H1 (cell line): ENCODE measurements at regions not wholly inside any gene's neighbourhood (a gene's known extent, or its start where the extent isn't known, plus 50 kb on each side); places are given as distances from the start of the nearest gene placed in this dataset.

Experiments
- CTCF ChIA-PET: fragments of 300-600 bp; sonication (Branson Sonifier 250); formaldehyde crosslinking; loops from one replicate; lab custom pipeline; 2021; ENCODE audit not compliant: partially characterized antibody; lab: Charles Lee
- POLR2A ChIA-PET: fragments of 300-600 bp; sonication (Branson Sonifier 250); formaldehyde crosslinking; loops from one replicate; lab custom pipeline; 2021; ENCODE audit warnings: inconsistent platforms; ENCODE audit not compliant: partially characterized antibody; lab: Charles Lee
- DNase-seq, 2 experiments: peaks; one replicate each; pipeline versions ENCODE4 v3.0.0 to v3.0.0-alpha.2; 2010 to 2022; ENCODE audit warnings: low spot score in 2 of 2, low read depth in 1 of 2, mixed read lengths in 1 of 2
- FAIRE-seq: peaks from 2 replicates; lab custom pipeline; 2011; peaks lifted over from hg19 to GRCh38; lab: Jason Lieb, UNC
- H2AFZ ChIP-seq: 2 replicates; pipeline ENCODE4 v1.8.1; 2012; ENCODE audit warnings: low read length, inconsistent platforms
- H2AK5ac ChIP-seq: 2 replicates; pipeline ENCODE4 v1.6.1; 2013; ENCODE audit warnings: low read depth, low read length
- H2BK120ac ChIP-seq: replicated peaks from 2 replicates; pipeline ENCODE3; 2013; ENCODE audit warnings: low read depth, low read length, inconsistent platforms
- H2BK12ac ChIP-seq: 2 replicates; pipeline ENCODE4 v1.6.1; 2013; ENCODE audit warnings: low read depth, low read length
- H2BK15ac ChIP-seq: 2 replicates; pipeline ENCODE4 v1.6.1; 2013; ENCODE audit warnings: low read length
- H2BK20ac ChIP-seq: 2 replicates; pipeline ENCODE4 v1.6.1; 2013; ENCODE audit warnings: low read length
- H2BK5ac ChIP-seq: 2 replicates; pipeline ENCODE4 v1.6.1; 2013; ENCODE audit warnings: low read depth, low read length
- H3K14ac ChIP-seq: 2 replicates; pipeline ENCODE4 v1.6.1; 2013; ENCODE audit warnings: inconsistent platforms; ENCODE audit not compliant: insufficient read length
- H3K18ac ChIP-seq: 2 replicates; pipeline ENCODE4 v1.6.1; 2013; ENCODE audit warnings: low read length; ENCODE audit errors: extremely low read depth
- H3K23ac ChIP-seq: 2 replicates; pipeline ENCODE4 v1.6.1; 2013; ENCODE audit warnings: inconsistent platforms; ENCODE audit not compliant: insufficient read length
- H3K23me2 ChIP-seq: 2 replicates; pipeline ENCODE4 v1.6.1; 2013; ENCODE audit warnings: low read depth, low read length
- H3K27ac ChIP-seq: 2 replicates; pipeline ENCODE4 v1.6.1; 2011; ENCODE audit warnings: low read depth, low read length, inconsistent platforms
- H3K27me3 ChIP-seq, 4 experiments: replicated peaks in 1 of 4; 1 replicate in 1 of 4; 2 replicates in 3 of 4; pipeline versions ENCODE4 v1.6.1 to v1.8.1; 2011 to 2013; ENCODE audit warnings: low read length in 3 of 4, mild to moderate bottlenecking in 3 of 4, inconsistent platforms in 2 of 4, mixed read lengths in 2 of 4, moderate library complexity in 1 of 4; ENCODE audit not compliant: control insufficient read depth in 3 of 4, insufficient read depth in 3 of 4; ENCODE audit errors: extremely low read depth in 1 of 4
- H3K36me3 ChIP-seq, 4 experiments: 2 replicates each; pipeline versions ENCODE4 v1.6.1 to v1.8.1; 2011 to 2013; ENCODE audit warnings: mild to moderate bottlenecking in 4 of 4, low read length in 3 of 4, moderate library complexity in 2 of 4, control low read depth in 1 of 4, inconsistent platforms in 1 of 4; ENCODE audit not compliant: insufficient read depth in 4 of 4, control insufficient read depth in 2 of 4
- H3K4ac ChIP-seq: replicated peaks from 2 replicates; pipeline ENCODE3; 2013; ENCODE audit warnings: low read length, low read depth, mixed read lengths, inconsistent platforms; ENCODE audit not compliant: insufficient read length
- H3K4me1 ChIP-seq, 4 experiments: replicated peaks in 1 of 4; 1 replicate in 1 of 4; 2 replicates in 3 of 4; pipeline versions ENCODE4 v1.6.1 to v1.8.1; 2011 to 2013; ENCODE audit warnings: low read length in 3 of 4, inconsistent platforms in 2 of 4, mixed read lengths in 1 of 4; ENCODE audit not compliant: insufficient read depth in 4 of 4, control insufficient read depth in 3 of 4
- H3K4me2 ChIP-seq, 2 experiments: 2 replicates each; pipeline versions ENCODE4 v1.6.1 to v1.8.1; 2011 to 2013; ENCODE audit warnings: low read depth in 2 of 2, low read length in 2 of 2, control low read depth in 1 of 2, inconsistent platforms in 1 of 2, mild to moderate bottlenecking in 1 of 2; ENCODE audit not compliant: insufficient read depth in 1 of 2
- H3K4me3 ChIP-seq, 4 experiments: fragments of 200-600, 300-600 bp in 1 of 4; sonication (generic), shearing (Covaris generic), sonication (Bioruptor Twin) in 1 of 4; 2 replicates each; pipeline versions ENCODE4 v1.5.1 to v1.8.1; 2011 to 2016; ENCODE audit warnings: low read length in 4 of 4, low read depth in 3 of 4, control low read depth in 2 of 4, inconsistent platforms in 2 of 4, mild to moderate bottlenecking in 2 of 4, mixed read lengths in 1 of 4, moderate library complexity in 1 of 4; ENCODE audit not compliant: insufficient read depth in 2 of 4; ENCODE audit errors: extremely low read depth in 1 of 4
- H3K56ac ChIP-seq: replicated peaks from 2 replicates; pipeline ENCODE3; 2013; ENCODE audit warnings: low read depth, mild to moderate bottlenecking, mixed read lengths, low read length, inconsistent platforms; ENCODE audit not compliant: insufficient read length
- H3K79me1 ChIP-seq: 2 replicates; pipeline ENCODE4 v1.6.1; 2013; ENCODE audit warnings: low read depth, low read length, control low read depth
- H3K79me2 ChIP-seq, 2 experiments: 2 replicates each; pipeline versions ENCODE4 v1.6.1 to v1.8.1; 2012 to 2013; ENCODE audit warnings: low read length in 2 of 2, mild to moderate bottlenecking in 2 of 2, inconsistent platforms in 1 of 2; ENCODE audit not compliant: insufficient read depth in 2 of 2, control insufficient read depth in 1 of 2
- H3K9ac ChIP-seq, 4 experiments: replicated peaks in 1 of 4; 1 replicate in 1 of 4; 2 replicates in 3 of 4; pipeline versions ENCODE4 v1.6.1 to v1.8.1; 2011 to 2013; ENCODE audit warnings: low read depth in 3 of 4, low read length in 3 of 4, control low read depth in 2 of 4, mild to moderate bottlenecking in 2 of 4, moderate library complexity in 2 of 4, inconsistent platforms in 1 of 4; ENCODE audit errors: extremely low read depth in 1 of 4
- H3K9me3 ChIP-seq, 2 experiments: 2 replicates each; pipeline versions ENCODE4 v1.6.1 to v1.8.1; 2012 to 2013; ENCODE audit warnings: mild to moderate bottlenecking in 2 of 2, moderate library complexity in 2 of 2, control low read depth in 1 of 2, inconsistent platforms in 1 of 2, low read depth in 1 of 2, low read length in 1 of 2, mixed read lengths in 1 of 2; ENCODE audit not compliant: insufficient read depth in 2 of 2
- H4K20me1 ChIP-seq, 2 experiments: replicated peaks in 1 of 2; 2 replicates each; pipeline versions ENCODE3 to v1.8.1; 2011 to 2013; ENCODE audit warnings: inconsistent platforms in 2 of 2, low read length in 2 of 2, mild to moderate bottlenecking in 1 of 2; ENCODE audit not compliant: insufficient read depth in 2 of 2, control insufficient read depth in 1 of 2
- H4K5ac ChIP-seq: 2 replicates; pipeline ENCODE4 v1.6.1; 2013; ENCODE audit warnings: low read length, low read depth, mixed read lengths, inconsistent platforms; ENCODE audit not compliant: insufficient read length
- H4K8ac ChIP-seq: 2 replicates; pipeline ENCODE4 v1.8.0; 2013; ENCODE audit warnings: mild to moderate bottlenecking, moderate library complexity, low read length, inconsistent platforms; ENCODE audit not compliant: insufficient read depth; ENCODE audit errors: extremely low read depth
- H4K91ac ChIP-seq: replicated peaks from 2 replicates; pipeline ENCODE3; 2013; ENCODE audit warnings: low read length, mixed read lengths, inconsistent platforms; ENCODE audit not compliant: insufficient read length
- WGBS, 2 experiments: shearing (Covaris generic) in 1 of 2; methylation state at CpG; one replicate each; pipeline versions ENCODE4 v1.1.6 to v1.1.7; 2013 to 2015; ENCODE audit warnings: low lambda C conversion rate in 2 of 2, mixed read lengths in 2 of 2, inconsistent platforms in 1 of 2, low coverage in 1 of 2, missing lambda C conversion rate in 1 of 2; ENCODE audit not compliant: insufficient replicate concordance in 2 of 2, insufficient coverage in 1 of 2, insufficient read length in 1 of 2; ENCODE audit errors: extremely low coverage in 1 of 2, missing lambda C conversion rate in 1 of 2; 5-methylcytosine and 5-hydroxymethylcytosine counted together
- TF ChIP-seq, protein P1 (sequence below): fragments of 300-600 bp; sonication (generic); IDR thresholded peaks from 2 replicates; pipeline ENCODE4 v1.7.1; 2012; ENCODE audit warnings: low read length, moderate library complexity, mild to moderate bottlenecking, inconsistent platforms; ENCODE audit not compliant: insufficient replicate concordance

DNA sequence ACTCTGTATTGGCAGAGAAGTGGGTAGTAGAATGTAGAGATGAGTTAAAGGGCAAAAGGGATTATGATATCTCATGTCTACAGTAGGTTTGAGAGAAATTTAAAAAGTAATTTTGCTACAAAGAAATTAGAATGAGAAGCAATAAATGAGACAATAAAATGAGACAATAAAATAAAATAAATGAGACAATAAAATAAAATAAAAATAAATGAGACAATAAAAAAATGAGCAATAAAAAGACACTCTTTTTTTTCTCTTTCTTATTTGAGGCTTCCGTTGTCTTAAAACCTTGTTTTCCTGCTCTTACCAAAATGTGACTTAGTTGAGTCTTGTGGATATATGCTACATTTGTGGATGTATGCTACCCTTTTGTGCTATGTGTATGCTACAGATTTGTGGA is 615.4 kb upstream of the PKDCC start:
- H3K56ac ChIP-seq = no peak overlapping the region
- H3K18ac ChIP-seq = no peak overlapping the region
- H2BK5ac ChIP-seq = no peak overlapping the region
- no peak overlapping the region for H4K8ac ChIP-seq
- H3K4me1 ChIP-seq = no peaks in the 10 kb centered on the region
- no peak overlapping the region for H2AK5ac ChIP-seq
- no peaks in the 10 kb centered on the region for H3K79me1 ChIP-seq
- no peak overlapping the region for H3K27ac ChIP-seq
- no peak overlapping the region for H3K23ac ChIP-seq
- TF ChIP-seq, protein P1, sequence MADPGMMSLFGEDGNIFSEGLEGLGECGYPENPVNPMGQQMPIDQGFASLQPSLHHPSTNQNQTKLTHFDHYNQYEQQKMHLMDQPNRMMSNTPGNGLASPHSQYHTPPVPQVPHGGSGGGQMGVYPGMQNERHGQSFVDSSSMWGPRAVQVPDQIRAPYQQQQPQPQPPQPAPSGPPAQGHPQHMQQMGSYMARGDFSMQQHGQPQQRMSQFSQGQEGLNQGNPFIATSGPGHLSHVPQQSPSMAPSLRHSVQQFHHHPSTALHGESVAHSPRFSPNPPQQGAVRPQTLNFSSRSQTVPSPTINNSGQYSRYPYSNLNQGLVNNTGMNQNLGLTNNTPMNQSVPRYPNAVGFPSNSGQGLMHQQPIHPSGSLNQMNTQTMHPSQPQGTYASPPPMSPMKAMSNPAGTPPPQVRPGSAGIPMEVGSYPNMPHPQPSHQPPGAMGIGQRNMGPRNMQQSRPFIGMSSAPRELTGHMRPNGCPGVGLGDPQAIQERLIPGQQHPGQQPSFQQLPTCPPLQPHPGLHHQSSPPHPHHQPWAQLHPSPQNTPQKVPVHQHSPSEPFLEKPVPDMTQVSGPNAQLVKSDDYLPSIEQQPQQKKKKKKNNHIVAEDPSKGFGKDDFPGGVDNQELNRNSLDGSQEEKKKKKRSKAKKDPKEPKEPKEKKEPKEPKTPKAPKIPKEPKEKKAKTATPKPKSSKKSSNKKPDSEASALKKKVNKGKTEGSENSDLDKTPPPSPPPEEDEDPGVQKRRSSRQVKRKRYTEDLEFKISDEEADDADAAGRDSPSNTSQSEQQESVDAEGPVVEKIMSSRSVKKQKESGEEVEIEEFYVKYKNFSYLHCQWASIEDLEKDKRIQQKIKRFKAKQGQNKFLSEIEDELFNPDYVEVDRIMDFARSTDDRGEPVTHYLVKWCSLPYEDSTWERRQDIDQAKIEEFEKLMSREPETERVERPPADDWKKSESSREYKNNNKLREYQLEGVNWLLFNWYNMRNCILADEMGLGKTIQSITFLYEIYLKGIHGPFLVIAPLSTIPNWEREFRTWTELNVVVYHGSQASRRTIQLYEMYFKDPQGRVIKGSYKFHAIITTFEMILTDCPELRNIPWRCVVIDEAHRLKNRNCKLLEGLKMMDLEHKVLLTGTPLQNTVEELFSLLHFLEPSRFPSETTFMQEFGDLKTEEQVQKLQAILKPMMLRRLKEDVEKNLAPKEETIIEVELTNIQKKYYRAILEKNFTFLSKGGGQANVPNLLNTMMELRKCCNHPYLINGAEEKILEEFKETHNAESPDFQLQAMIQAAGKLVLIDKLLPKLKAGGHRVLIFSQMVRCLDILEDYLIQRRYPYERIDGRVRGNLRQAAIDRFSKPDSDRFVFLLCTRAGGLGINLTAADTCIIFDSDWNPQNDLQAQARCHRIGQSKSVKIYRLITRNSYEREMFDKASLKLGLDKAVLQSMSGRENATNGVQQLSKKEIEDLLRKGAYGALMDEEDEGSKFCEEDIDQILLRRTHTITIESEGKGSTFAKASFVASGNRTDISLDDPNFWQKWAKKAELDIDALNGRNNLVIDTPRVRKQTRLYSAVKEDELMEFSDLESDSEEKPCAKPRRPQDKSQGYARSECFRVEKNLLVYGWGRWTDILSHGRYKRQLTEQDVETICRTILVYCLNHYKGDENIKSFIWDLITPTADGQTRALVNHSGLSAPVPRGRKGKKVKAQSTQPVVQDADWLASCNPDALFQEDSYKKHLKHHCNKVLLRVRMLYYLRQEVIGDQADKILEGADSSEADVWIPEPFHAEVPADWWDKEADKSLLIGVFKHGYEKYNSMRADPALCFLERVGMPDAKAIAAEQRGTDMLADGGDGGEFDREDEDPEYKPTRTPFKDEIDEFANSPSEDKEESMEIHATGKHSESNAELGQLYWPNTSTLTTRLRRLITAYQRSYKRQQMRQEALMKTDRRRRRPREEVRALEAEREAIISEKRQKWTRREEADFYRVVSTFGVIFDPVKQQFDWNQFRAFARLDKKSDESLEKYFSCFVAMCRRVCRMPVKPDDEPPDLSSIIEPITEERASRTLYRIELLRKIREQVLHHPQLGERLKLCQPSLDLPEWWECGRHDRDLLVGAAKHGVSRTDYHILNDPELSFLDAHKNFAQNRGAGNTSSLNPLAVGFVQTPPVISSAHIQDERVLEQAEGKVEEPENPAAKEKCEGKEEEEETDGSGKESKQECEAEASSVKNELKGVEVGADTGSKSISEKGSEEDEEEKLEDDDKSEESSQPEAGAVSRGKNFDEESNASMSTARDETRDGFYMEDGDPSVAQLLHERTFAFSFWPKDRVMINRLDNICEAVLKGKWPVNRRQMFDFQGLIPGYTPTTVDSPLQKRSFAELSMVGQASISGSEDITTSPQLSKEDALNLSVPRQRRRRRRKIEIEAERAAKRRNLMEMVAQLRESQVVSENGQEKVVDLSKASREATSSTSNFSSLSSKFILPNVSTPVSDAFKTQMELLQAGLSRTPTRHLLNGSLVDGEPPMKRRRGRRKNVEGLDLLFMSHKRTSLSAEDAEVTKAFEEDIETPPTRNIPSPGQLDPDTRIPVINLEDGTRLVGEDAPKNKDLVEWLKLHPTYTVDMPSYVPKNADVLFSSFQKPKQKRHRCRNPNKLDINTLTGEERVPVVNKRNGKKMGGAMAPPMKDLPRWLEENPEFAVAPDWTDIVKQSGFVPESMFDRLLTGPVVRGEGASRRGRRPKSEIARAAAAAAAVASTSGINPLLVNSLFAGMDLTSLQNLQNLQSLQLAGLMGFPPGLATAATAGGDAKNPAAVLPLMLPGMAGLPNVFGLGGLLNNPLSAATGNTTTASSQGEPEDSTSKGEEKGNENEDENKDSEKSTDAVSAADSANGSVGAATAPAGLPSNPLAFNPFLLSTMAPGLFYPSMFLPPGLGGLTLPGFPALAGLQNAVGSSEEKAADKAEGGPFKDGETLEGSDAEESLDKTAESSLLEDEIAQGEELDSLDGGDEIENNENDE = no peak
- H4K20me1 ChIP-seq = no peaks in the 10 kb centered on the region
- H2BK120ac ChIP-seq = no peak overlapping the region
- H3K36me3 ChIP-seq = no peaks in the 10 kb centered on the region
- DNase-seq = no peak
- no peak overlapping the region for H4K91ac ChIP-seq
- no peak overlapping the region for H3K4me3 ChIP-seq
- H3K4ac ChIP-seq = no peak overlapping the region
- no peak overlapping the region for H3K9ac ChIP-seq
- no peak overlapping the region for H2AFZ ChIP-seq
- no peak overlapping the region for H2BK20ac ChIP-seq
- CTCF ChIA-PET = interaction anchor here (2.1 kb wide), 1 partner anchor 9 kb away, joined by 5 read pairs; no protein-coding TSS in a partner anchor
- no peak for FAIRE-seq
- POLR2A ChIA-PET = no interaction called here
- no peaks in the 10 kb centered on the region for H3K9me3 ChIP-seq
- no peaks in the 10 kb centered on the region for H3K79me2 ChIP-seq
- H2BK15ac ChIP-seq = no peak overlapping the region
- no peaks in the 10 kb centered on the region for H3K27me3 ChIP-seq
- WGBS, 2 experiments = 90% methylated on average over 1 of the region's 1 CpG; no CpG with 5 or more reads in 1 of the 2 experiments
- H4K5ac ChIP-seq = no peak overlapping the region
- no peaks in the 10 kb centered on the region for H3K23me2 ChIP-seq
- no peak overlapping the region for H3K4me2 ChIP-seq
- H3K14ac ChIP-seq = no peak overlapping the region
- no peak overlapping the region for H2BK12ac ChIP-seq
